Ovary (tissue), 7 donors: ENCODE measurements at regions not wholly inside any gene's neighbourhood (a gene's known extent, or its start where the extent isn't known, plus 50 kb on each side); places are given as distances from the start of the nearest gene placed in this dataset.

Experiments used
- DNase-seq, 5 donors: peaks; one replicate each; pipeline ENCODE4 v3.0.0-alpha.2; 2019 to 2020
- H3K27ac ChIP-seq, 2 donors: fragments of 200-600 bp; one replicate each; pipeline versions ENCODE4 v1.5.1 to v1.8.0; 2019 to 2022
- H3K27me3 ChIP-seq: fragments of 200-600 bp; one replicate; pipeline ENCODE4 v1.8.0; 2022
- H3K36me3 ChIP-seq: fragments of 200-600 bp; sonication (generic); one replicate; pipeline ENCODE4 v1.5.1; 2019
- H3K4me1 ChIP-seq: one replicate; pipeline ENCODE4 v1.8.1; 2013; ENCODE audit warnings: mild to moderate bottlenecking, moderate library complexity; ENCODE audit not compliant: insufficient read depth
- H3K4me3 ChIP-seq: fragments of 200-600 bp; sonication (generic); one replicate; pipeline ENCODE4 v1.5.1; 2017
- H3K9me3 ChIP-seq, 2 donors: fragments of 200-600 bp in 1 of 2; sonication (generic) in 1 of 2; one replicate each; pipeline versions ENCODE4 v1.5.1 to v1.8.1; 2013 to 2019; ENCODE audit warnings: mild to moderate bottlenecking in 1 of 2, moderate library complexity in 1 of 2
- CTCF ChIP-seq, 3 donors: fragments of 450-650 bp in 2 of 3; fragments of 200-600 bp in 1 of 3; IDR thresholded peaks; one replicate each; pipeline versions ENCODE4 v1.5.1 to v1.8.0; 2016 to 2022; ENCODE audit warnings: antibody characterized with exemption in 3 of 3, mild to moderate bottlenecking in 1 of 3
- EP300 ChIP-seq: sonication (generic); formaldehyde crosslinking; IDR thresholded peaks from one replicate; pipeline ENCODE4 v1.6.1; 2017; ENCODE audit warnings: antibody characterized with exemption
- POLR2A ChIP-seq: fragments of 450-650 bp; IDR thresholded peaks from one replicate; pipeline ENCODE4 v1.6.1; 2017; ENCODE audit warnings: antibody characterized with exemption, mild to moderate bottlenecking, moderate library complexity
- WGBS, 3 donors: extraction: QIAGEN DNeasy Blood & Tissue Kit in 1 of 3; methylation state at CpG; one replicate each; pipeline versions ENCODE4 v1.1.5 to v1.1.7; 2013 to 2017; 5-methylcytosine and 5-hydroxymethylcytosine counted together
- intact Hi-C, 4 donors: fragments of 100-400 bp; cut with DNase I; formaldehyde crosslinking; loops; one replicate each; pipeline versions ENCODE4 v1.11.0 to v1.15.1; 2022 to 2023
- donor health status: DM: no; HTN: no; CAD: no; lungs with moderate emphysema.
- donor health status: DM: no; HTN: no; CAD: no.
- donor health status: Bipolar disorder and iron deficiency.
- donor health status: DM: no; HTN: no; CAD: no.
- donor health status: DM: yes; HTN: yes; CAD: no.

GRCh38 chr12:22740656-22741355 lies 115.8 kb downstream of the ETNK1 start:
- TF ChIP-seq EP300 (no peak), CTCF (IDR thresholded peaks at IDR 0.05) (no peak), POLR2A (no peak)
- Histone ChIP-seq H3K27ac (no peak overlapping the region), H3K36me3 (no peaks in the 10 kb centered on the region), H3K4me1 (peaks cover 2% of the 10 kb centered on the region), H3K9me3 (no peaks in the 10 kb centered on the region), H3K4me3 (no peak overlapping the region), H3K27me3 (no peaks in the 10 kb centered on the region)
- 90 to 93% (median 91%) methylated on average over 4 of the region's 4 CpGs for WGBS, 3 donors
- intact Hi-C loops: no loop called here
- no peak for DNase-seq

GRCh38 chr12:22743700-22744099 lies 118.7 kb downstream of the ETNK1 start:
- peaks cover 2% of the 10 kb centered on the region for H3K4me1 ChIP-seq
- H3K4me3 ChIP-seq: no peak overlapping the region
- DNase-seq: no peak
- no peaks in the 10 kb centered on the region for H3K36me3 ChIP-seq
- intact Hi-C loops: no loop called here
- no peaks in the 10 kb centered on the region for H3K9me3 ChIP-seq
- TF ChIP-seq POLR2A (no peak), EP300 (no peak), CTCF (IDR thresholded peaks at IDR 0.05) (no peak)
- no peaks in the 10 kb centered on the region for H3K27me3 ChIP-seq
- no peak overlapping the region for H3K27ac ChIP-seq

- 65 to 76% (median 76%) methylated on average over 1 of the region's 1 CpG for WGBS, 3 donors
- intact Hi-C loops: no loop called here
- H3K27ac ChIP-seq: no peak overlapping the region
These were observed 119.2 kb downstream of the ETNK1 start for GRCh38 chr12:22744197-22744596.

GRCh38 chr12:22746720-22747119 lies 121.7 kb downstream of the ETNK1 start:
- Histone ChIP-seq H3K4me3 (no peak overlapping the region), H3K27ac (no peak overlapping the region), H3K36me3 (no peaks in the 10 kb centered on the region), H3K27me3 (no peaks in the 10 kb centered on the region), H3K4me1 (peaks cover 2% of the 10 kb centered on the region), H3K9me3 (no peaks in the 10 kb centered on the region)
- no peak for DNase-seq
- TF ChIP-seq EP300 (no peak), CTCF (IDR thresholded peaks at IDR 0.05) (no peak), POLR2A (no peak)
- WGBS, 3 donors: 81 to 89% (median 85%) methylated on average over 3 of the region's 3 CpGs
- intact Hi-C loops: no loop called here

More at GRCh38 chr12:22744197-22744596, 119.2 kb downstream of the ETNK1 start:
- H3K4me1 ChIP-seq: peaks cover 2% of the 10 kb centered on the region
- H3K27me3 ChIP-seq: no peaks in the 10 kb centered on the region
- H3K9me3 ChIP-seq: no peaks in the 10 kb centered on the region
- no peak for TF ChIP-seq EP300
- no peak for TF ChIP-seq POLR2A
- no peak for TF ChIP-seq CTCF (IDR thresholded peaks at IDR 0.05)
- no peak overlapping the region for H3K4me3 ChIP-seq
- DNase-seq: no peak
- no peaks in the 10 kb centered on the region for H3K36me3 ChIP-seq
